ENCODE measurements at regions not wholly inside any gene's neighbourhood (a gene's known extent, or its start where the extent isn't known, plus 50 kb on each side); places are given as distances from the start of the nearest gene placed in this dataset.

- no peaks in the 10 kb centered on the region for H3K9me3 ChIP-seq
- H3K4me3 ChIP-seq (ENCODE audit: low read depth in 2 of 2, low read length in 1 of 2), result no peak overlapping the region
- TF ChIP-seq, protein P1, sequence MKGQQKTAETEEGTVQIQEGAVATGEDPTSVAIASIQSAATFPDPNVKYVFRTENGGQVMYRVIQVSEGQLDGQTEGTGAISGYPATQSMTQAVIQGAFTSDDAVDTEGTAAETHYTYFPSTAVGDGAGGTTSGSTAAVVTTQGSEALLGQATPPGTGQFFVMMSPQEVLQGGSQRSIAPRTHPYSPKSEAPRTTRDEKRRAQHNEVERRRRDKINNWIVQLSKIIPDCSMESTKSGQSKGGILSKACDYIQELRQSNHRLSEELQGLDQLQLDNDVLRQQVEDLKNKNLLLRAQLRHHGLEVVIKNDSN (IDR thresholded peaks at IDR 0.05; ENCODE audit: borderline replicate concordance, low read depth), result 0 out of 2 replicates have a peak, but pooled peaks have one; percentile 47
- TF ChIP-seq FOXJ3 (CRISPR knock-in tag; IDR thresholded peaks at IDR 0.05), result no peak
- ChIA-PET CTCF (no interaction called here), POLR2A (no interaction called here)
- no peaks in the 10 kb centered on the region for H3K27me3 ChIP-seq (ENCODE audit: insufficient read depth)
- H3K79me2 ChIP-seq (ENCODE audit: insufficient read depth), result no peaks in the 10 kb centered on the region
- H4K20me1 ChIP-seq (ENCODE audit: insufficient read depth), result no peaks in the 10 kb centered on the region
- no peaks in the 10 kb centered on the region for H3K4me1 ChIP-seq (ENCODE audit: control insufficient read depth in 1 of 2, insufficient read depth in 2 of 2, low read depth in 1 of 2, low read length in 1 of 2)
- 60% methylated on average over 7 of the region's 7 CpGs for WGBS (ENCODE audit: low lambda C conversion rate)
- no peaks in the 10 kb centered on the region for H3F3A ChIP-seq (replicated peaks; ENCODE audit: insufficient read depth)
- DNase-seq, result no peak
- H2AFZ ChIP-seq (ENCODE audit: low read depth), result no peak overlapping the region
- no peaks in the 10 kb centered on the region for H3K36me3 ChIP-seq (replicated peaks in 1 of 2; ENCODE audit: control insufficient read depth in 1 of 2, insufficient read depth in 2 of 2, low read length in 1 of 2)
- H3K4me2 ChIP-seq, result no peak overlapping the region
- H3K9ac ChIP-seq, result no peak overlapping the region
- no peaks in the 10 kb centered on the region for H3K9me2 ChIP-seq
- no peak overlapping the region for H3K27ac ChIP-seq (ENCODE audit: low read depth in 2 of 2, low read length in 1 of 2)
These were observed 910.3 kb downstream of the STIM2 start for GRCh38 chr4:27770895-27771294.

- DNase-seq, result no peak
- Histone ChIP-seq H3K79me2 (ENCODE audit: insufficient read depth) (no peaks in the 10 kb centered on the region), H3K4me1 (ENCODE audit: control insufficient read depth in 1 of 2, insufficient read depth in 2 of 2, low read depth in 1 of 2, low read length in 1 of 2) (no peaks in the 10 kb centered on the region), H2AFZ (ENCODE audit: low read depth) (no peak overlapping the region), H3K36me3 (replicated peaks in 1 of 2; ENCODE audit: control insufficient read depth in 1 of 2, insufficient read depth in 2 of 2, low read length in 1 of 2) (no peaks in the 10 kb centered on the region), H3K27ac (ENCODE audit: low read depth in 2 of 2, low read length in 1 of 2) (no peak overlapping the region), H3K9me2 (no peaks in the 10 kb centered on the region), H3F3A (replicated peaks; ENCODE audit: insufficient read depth) (no peaks in the 10 kb centered on the region), H3K4me3 (ENCODE audit: low read depth in 2 of 2, low read length in 1 of 2) (no peak overlapping the region), H3K9me3 (no peaks in the 10 kb centered on the region), H3K27me3 (ENCODE audit: insufficient read depth) (no peaks in the 10 kb centered on the region), H3K4me2 (no peak overlapping the region), H4K20me1 (ENCODE audit: insufficient read depth) (no peaks in the 10 kb centered on the region), H3K9ac (no peak overlapping the region)
- POLR2A ChIA-PET, result no interaction called here
- WGBS (ENCODE audit: low lambda C conversion rate), result 2% methylated on average over 3 of the region's 3 CpGs
- no peak for TF ChIP-seq EZH2phosphoT487 (IDR thresholded peaks at IDR 0.05; ENCODE audit: borderline replicate concordance, low read depth)
- TF ChIP-seq, protein P2, sequence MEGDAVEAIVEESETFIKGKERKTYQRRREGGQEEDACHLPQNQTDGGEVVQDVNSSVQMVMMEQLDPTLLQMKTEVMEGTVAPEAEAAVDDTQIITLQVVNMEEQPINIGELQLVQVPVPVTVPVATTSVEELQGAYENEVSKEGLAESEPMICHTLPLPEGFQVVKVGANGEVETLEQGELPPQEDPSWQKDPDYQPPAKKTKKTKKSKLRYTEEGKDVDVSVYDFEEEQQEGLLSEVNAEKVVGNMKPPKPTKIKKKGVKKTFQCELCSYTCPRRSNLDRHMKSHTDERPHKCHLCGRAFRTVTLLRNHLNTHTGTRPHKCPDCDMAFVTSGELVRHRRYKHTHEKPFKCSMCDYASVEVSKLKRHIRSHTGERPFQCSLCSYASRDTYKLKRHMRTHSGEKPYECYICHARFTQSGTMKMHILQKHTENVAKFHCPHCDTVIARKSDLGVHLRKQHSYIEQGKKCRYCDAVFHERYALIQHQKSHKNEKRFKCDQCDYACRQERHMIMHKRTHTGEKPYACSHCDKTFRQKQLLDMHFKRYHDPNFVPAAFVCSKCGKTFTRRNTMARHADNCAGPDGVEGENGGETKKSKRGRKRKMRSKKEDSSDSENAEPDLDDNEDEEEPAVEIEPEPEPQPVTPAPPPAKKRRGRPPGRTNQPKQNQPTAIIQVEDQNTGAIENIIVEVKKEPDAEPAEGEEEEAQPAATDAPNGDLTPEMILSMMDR (IDR thresholded peaks at IDR 0.05), result no peak
- no peak for TF ChIP-seq RAD21 (IDR thresholded peaks at IDR 0.05; ENCODE audit: low read length)
- TF ChIP-seq SIN3A (IDR thresholded peaks at IDR 0.05; ENCODE audit: borderline replicate concordance, low read depth, low read length), result no peak
- no peak for TF ChIP-seq MEF2A (IDR thresholded peaks at IDR 0.05; ENCODE audit: borderline replicate concordance, low read depth)
- TF ChIP-seq RFX5 (IDR thresholded peaks at IDR 0.05; ENCODE audit: low read length), result no peak
- TF ChIP-seq NRF1 (IDR thresholded peaks at IDR 0.05; ENCODE audit: low read depth, low read length), result no peak
- CTCF ChIA-PET, result no interaction called here
These were observed 914.5 kb downstream of the STIM2 start for GRCh38 chr4:27775156-27775555.

DNA sequence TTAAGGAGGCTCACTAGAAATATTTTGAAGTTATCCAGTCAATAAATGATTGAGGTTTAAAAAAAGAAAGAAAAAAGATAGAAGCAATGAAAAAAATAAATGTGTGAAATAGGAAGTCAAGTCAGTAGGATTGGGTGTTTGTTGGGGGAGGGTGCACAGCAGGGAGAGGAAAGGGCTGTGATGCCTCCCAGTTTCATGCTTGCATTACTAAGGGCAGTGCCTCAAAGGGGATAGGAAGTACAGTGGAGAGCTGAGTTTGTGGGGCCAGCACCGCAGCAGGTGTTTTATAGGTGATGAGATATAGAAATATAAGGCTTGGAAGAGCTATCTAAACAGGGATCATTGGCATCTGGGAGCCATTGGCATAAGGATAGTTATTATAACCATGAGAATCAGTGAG lies 919.2 kb downstream of the STIM2 start:
- WGBS (ENCODE audit: low lambda C conversion rate), result 6% methylated on average over 1 of the region's 1 CpG
- no peaks in the 10 kb centered on the region for H3K9me2 ChIP-seq
- no peaks in the 10 kb centered on the region for H3K4me1 ChIP-seq (ENCODE audit: control insufficient read depth in 1 of 2, insufficient read depth in 2 of 2, low read depth in 1 of 2, low read length in 1 of 2)
- no peaks in the 10 kb centered on the region for H3F3A ChIP-seq (replicated peaks; ENCODE audit: insufficient read depth)
- H3K4me3 ChIP-seq (ENCODE audit: low read depth in 2 of 2, low read length in 1 of 2), result no peak overlapping the region
- no peaks in the 10 kb centered on the region for H3K9me3 ChIP-seq
- H3K4me2 ChIP-seq, result no peak overlapping the region
- no peaks in the 10 kb centered on the region for H3K27me3 ChIP-seq (ENCODE audit: insufficient read depth)
- H4K20me1 ChIP-seq (ENCODE audit: insufficient read depth), result no peaks in the 10 kb centered on the region
- POLR2A ChIA-PET, result no interaction called here
- no peak overlapping the region for H2AFZ ChIP-seq (ENCODE audit: low read depth)
- CTCF ChIA-PET, result no interaction called here
- TF ChIP-seq FOXM1 (IDR thresholded peaks at IDR 0.05; ENCODE audit: low read depth) (no peak), EP300 (IDR thresholded peaks at IDR 0.05; ENCODE audit: borderline replicate concordance in 1 of 2, low read depth in 1 of 2, low read length in 1 of 2) (no peak)
- TF ChIP-seq, protein P1 (IDR thresholded peaks at IDR 0.05; ENCODE audit: borderline replicate concordance, low read depth), result no peak
- TF ChIP-seq, protein P3, sequence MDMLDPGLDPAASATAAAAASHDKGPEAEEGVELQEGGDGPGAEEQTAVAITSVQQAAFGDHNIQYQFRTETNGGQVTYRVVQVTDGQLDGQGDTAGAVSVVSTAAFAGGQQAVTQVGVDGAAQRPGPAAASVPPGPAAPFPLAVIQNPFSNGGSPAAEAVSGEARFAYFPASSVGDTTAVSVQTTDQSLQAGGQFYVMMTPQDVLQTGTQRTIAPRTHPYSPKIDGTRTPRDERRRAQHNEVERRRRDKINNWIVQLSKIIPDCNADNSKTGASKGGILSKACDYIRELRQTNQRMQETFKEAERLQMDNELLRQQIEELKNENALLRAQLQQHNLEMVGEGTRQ (IDR thresholded peaks at IDR 0.05; ENCODE audit: borderline replicate concordance, low read depth, low read length), result no peak
- H3K36me3 ChIP-seq (replicated peaks in 1 of 2; ENCODE audit: control insufficient read depth in 1 of 2, insufficient read depth in 2 of 2, low read length in 1 of 2), result no peaks in the 10 kb centered on the region
- no peak overlapping the region for H3K27ac ChIP-seq (ENCODE audit: low read depth in 2 of 2, low read length in 1 of 2)
- DNase-seq, result no peak
- H3K9ac ChIP-seq, result no peak overlapping the region
- no peaks in the 10 kb centered on the region for H3K79me2 ChIP-seq (ENCODE audit: insufficient read depth)

All from SK-N-SH (cell line).